ENCODE measurements at regions not wholly inside any gene's neighbourhood (a gene's known extent, or its start where the extent isn't known, plus 50 kb on each side); places are given as distances from the start of the nearest gene placed in this dataset.

GRCh38 chr21:15330872-15331271 lies 266.1 kb upstream of the NRIP1 start:
- H2AFZ ChIP-seq (ENCODE audit: insufficient read depth, low read length, poor library complexity) = no peak overlapping the region
- H3K79me1 ChIP-seq (ENCODE audit: low read length) = no peaks in the 10 kb centered on the region
- H3K9me3 ChIP-seq (ENCODE audit: insufficient read depth, low read depth, low read length) = peaks cover 5% of the 10 kb centered on the region
- H3K4ac ChIP-seq (ENCODE audit: low read depth, low read length) = no peak overlapping the region
- no peak overlapping the region for H2BK12ac ChIP-seq (ENCODE audit: low read length)
- no peak overlapping the region for H3K9ac ChIP-seq (ENCODE audit: low read length)
- peaks cover 3% of the 10 kb centered on the region in 2 experiments for H3K4me1 ChIP-seq (ENCODE audit: control insufficient read depth in 1 of 2, insufficient read depth in 2 of 2, low read length in 2 of 2)
- no peak overlapping the region for H4K12ac ChIP-seq (ENCODE audit: low read depth, low read length)
- H2BK5ac ChIP-seq (ENCODE audit: low read depth, low read length, poor library complexity) = no peak overlapping the region
- no peak overlapping the region for H3K4me3 ChIP-seq (ENCODE audit: low read depth, low read length)
- no peak overlapping the region for H4K91ac ChIP-seq (ENCODE audit: low read depth, low read length)
- H3K4me2 ChIP-seq (ENCODE audit: low read length) = no peak overlapping the region
- no peaks in the 10 kb centered on the region for H3K79me2 ChIP-seq (ENCODE audit: control insufficient read depth, insufficient read depth, low read length, poor library complexity)
- no peak overlapping the region for H3K18ac ChIP-seq (ENCODE audit: low read length)
- H4K8ac ChIP-seq (ENCODE audit: low read depth, low read length) = no peak overlapping the region
- no peak for DNase-seq
- no peaks in the 10 kb centered on the region for H3K36me3 ChIP-seq (ENCODE audit: control insufficient read depth in 1 of 2, insufficient read depth in 2 of 2, low read length in 2 of 2)
- H2AK5ac ChIP-seq (ENCODE audit: low read length) = no peak overlapping the region
- H3K14ac ChIP-seq (ENCODE audit: low read length) = no peak overlapping the region
- no peak overlapping the region for H2BK120ac ChIP-seq (ENCODE audit: insufficient read depth, low read length, poor library complexity)
- no peak overlapping the region for H3K27ac ChIP-seq (ENCODE audit: low read depth, low read length)
- H3K23ac ChIP-seq (ENCODE audit: low read length) = no peak overlapping the region
- H3K27me3 ChIP-seq (ENCODE audit: insufficient read depth, low read length) = no peaks in the 10 kb centered on the region

- H3K79me2 ChIP-seq (ENCODE audit: control insufficient read depth, insufficient read depth, low read length, poor library complexity) = no peaks in the 10 kb centered on the region
- no peak overlapping the region for H2AFZ ChIP-seq (ENCODE audit: insufficient read depth, low read length, poor library complexity)
- DNase-seq = no peak
- H4K91ac ChIP-seq (ENCODE audit: low read depth, low read length) = no peak overlapping the region
- no peak overlapping the region for H3K4me2 ChIP-seq (ENCODE audit: low read length)
- H3K27me3 ChIP-seq (ENCODE audit: insufficient read depth, low read length) = no peaks in the 10 kb centered on the region
- no peak overlapping the region for H2AK5ac ChIP-seq (ENCODE audit: low read length)
- H4K8ac ChIP-seq (ENCODE audit: low read depth, low read length) = no peak overlapping the region
- no peak overlapping the region for H2BK120ac ChIP-seq (ENCODE audit: insufficient read depth, low read length, poor library complexity)
- H3K4ac ChIP-seq (ENCODE audit: low read depth, low read length) = no peak overlapping the region
- no peaks in the 10 kb centered on the region for H3K36me3 ChIP-seq (ENCODE audit: control insufficient read depth in 1 of 2, insufficient read depth in 2 of 2, low read length in 2 of 2)
- no peak overlapping the region for H4K12ac ChIP-seq (ENCODE audit: low read depth, low read length)
- no peak overlapping the region for H2BK12ac ChIP-seq (ENCODE audit: low read length)
- H2BK5ac ChIP-seq (ENCODE audit: low read depth, low read length, poor library complexity) = no peak overlapping the region
- H3K4me1 ChIP-seq (ENCODE audit: control insufficient read depth in 1 of 2, insufficient read depth in 2 of 2, low read length in 2 of 2) = peaks cover 3% of the 10 kb centered on the region in 2 experiments
- no peak overlapping the region for H3K4me3 ChIP-seq (ENCODE audit: low read depth, low read length)
- no peaks in the 10 kb centered on the region for H3K79me1 ChIP-seq (ENCODE audit: low read length)
- H3K18ac ChIP-seq (ENCODE audit: low read length) = no peak overlapping the region
- no peak overlapping the region for H3K27ac ChIP-seq (ENCODE audit: low read depth, low read length)
- H3K14ac ChIP-seq (ENCODE audit: low read length) = no peak overlapping the region
- peaks cover 3% of the 10 kb centered on the region for H3K9me3 ChIP-seq (ENCODE audit: insufficient read depth, low read depth, low read length)
- no peak overlapping the region for H3K23ac ChIP-seq (ENCODE audit: low read length)
- H3K9ac ChIP-seq (ENCODE audit: low read length) = no peak overlapping the region
- WGBS (ENCODE audit: extremely low coverage, insufficient coverage, insufficient read length) = no CpG with 5 or more reads among the region's 1 CpG
Measured at GRCh38 chr21:15332572-15332971, 267.8 kb upstream of the NRIP1 start.

GRCh38 chr21:15333136-15333710 lies 268.4 kb upstream of the NRIP1 start:
- H3K4me3 ChIP-seq (ENCODE audit: low read depth, low read length) = no peak overlapping the region
- no peak overlapping the region for H2AK5ac ChIP-seq (ENCODE audit: low read length)
- no CpG with 5 or more reads among the region's 1 CpG for whole genome bisulfite sequencing (ENCODE audit: extremely low coverage, insufficient coverage, insufficient read length)
- no peak overlapping the region for H3K27ac ChIP-seq (ENCODE audit: low read depth, low read length)
- H3K27me3 ChIP-seq (ENCODE audit: insufficient read depth, low read length) = no peaks in the 10 kb centered on the region
- no peak for DNase-seq
- H2BK12ac ChIP-seq (ENCODE audit: low read length) = no peak overlapping the region
- H3K79me1 ChIP-seq (ENCODE audit: low read length) = no peaks in the 10 kb centered on the region
- H3K4me2 ChIP-seq (ENCODE audit: low read length) = no peak overlapping the region
- H3K79me2 ChIP-seq (ENCODE audit: control insufficient read depth, insufficient read depth, low read length, poor library complexity) = no peaks in the 10 kb centered on the region
- no peak overlapping the region for H2BK120ac ChIP-seq (ENCODE audit: insufficient read depth, low read length, poor library complexity)
- no peaks in the 10 kb centered on the region for H3K4me1 ChIP-seq (ENCODE audit: control insufficient read depth in 1 of 2, insufficient read depth in 2 of 2, low read length in 2 of 2)
- H3K9ac ChIP-seq (ENCODE audit: low read length) = no peak overlapping the region
- no peak overlapping the region for H4K8ac ChIP-seq (ENCODE audit: low read depth, low read length)
- H3K4ac ChIP-seq (ENCODE audit: low read depth, low read length) = no peak overlapping the region
- no peak overlapping the region for H2BK5ac ChIP-seq (ENCODE audit: low read depth, low read length, poor library complexity)
- H3K14ac ChIP-seq (ENCODE audit: low read length) = no peak overlapping the region
- H3K18ac ChIP-seq (ENCODE audit: low read length) = no peak overlapping the region
- no peak overlapping the region for H3K23ac ChIP-seq (ENCODE audit: low read length)
- no peak overlapping the region for H4K12ac ChIP-seq (ENCODE audit: low read depth, low read length)
- H4K91ac ChIP-seq (ENCODE audit: low read depth, low read length) = no peak overlapping the region
- H3K36me3 ChIP-seq (ENCODE audit: control insufficient read depth in 1 of 2, insufficient read depth in 2 of 2, low read length in 2 of 2) = no peaks in the 10 kb centered on the region
- no peak overlapping the region for H2AFZ ChIP-seq (ENCODE audit: insufficient read depth, low read length, poor library complexity)
- H3K9me3 ChIP-seq (ENCODE audit: insufficient read depth, low read depth, low read length) = no peaks in the 10 kb centered on the region

GRCh38 chr21:15333951-15334350 lies 269.2 kb upstream of the NRIP1 start:
- Histone ChIP-seq H2BK12ac (ENCODE audit: low read length) (no peak overlapping the region), H3K9me3 (ENCODE audit: insufficient read depth, low read depth, low read length) (no peaks in the 10 kb centered on the region), H3K36me3 (ENCODE audit: control insufficient read depth in 1 of 2, insufficient read depth in 2 of 2, low read length in 2 of 2) (no peaks in the 10 kb centered on the region), H3K79me1 (ENCODE audit: low read length) (no peaks in the 10 kb centered on the region), H3K79me2 (ENCODE audit: control insufficient read depth, insufficient read depth, low read length, poor library complexity) (no peaks in the 10 kb centered on the region), H2AK5ac (ENCODE audit: low read length) (no peak overlapping the region), H4K8ac (ENCODE audit: low read depth, low read length) (no peak overlapping the region), H3K18ac (ENCODE audit: low read length) (no peak overlapping the region), H3K9ac (ENCODE audit: low read length) (no peak overlapping the region), H3K23ac (ENCODE audit: low read length) (no peak overlapping the region), H3K4me2 (ENCODE audit: low read length) (no peak overlapping the region), H3K4ac (ENCODE audit: low read depth, low read length) (no peak overlapping the region), H2AFZ (ENCODE audit: insufficient read depth, low read length, poor library complexity) (no peak overlapping the region), H2BK5ac (ENCODE audit: low read depth, low read length, poor library complexity) (no peak overlapping the region), H2BK120ac (ENCODE audit: insufficient read depth, low read length, poor library complexity) (no peak overlapping the region), H4K12ac (ENCODE audit: low read depth, low read length) (no peak overlapping the region), H3K27ac (ENCODE audit: low read depth, low read length) (no peak overlapping the region), H4K91ac (ENCODE audit: low read depth, low read length) (no peak overlapping the region), H3K27me3 (ENCODE audit: insufficient read depth, low read length) (no peaks in the 10 kb centered on the region), H3K4me3 (ENCODE audit: low read depth, low read length) (no peak overlapping the region), H3K4me1 (ENCODE audit: control insufficient read depth in 1 of 2, insufficient read depth in 2 of 2, low read length in 2 of 2) (no peaks in the 10 kb centered on the region), H3K14ac (ENCODE audit: low read length) (no peak overlapping the region)
- no peak for DNase-seq
- no CpG with 5 or more reads among the region's 2 CpGs for WGBS (ENCODE audit: extremely low coverage, insufficient coverage, insufficient read length)

All from trophoblast cell (in vitro differentiated cells and primary cell).